HUES48 (cell line): ENCODE measurements at regions not wholly inside any gene's neighbourhood (a gene's known extent, or its start where the extent isn't known, plus 50 kb on each side); places are given as distances from the start of the nearest gene placed in this dataset.

ENCODE experiments used
- H3K27ac ChIP-seq: one replicate; pipeline ENCODE4 v1.7.0; 2013; ENCODE audit warnings: low read depth, low read length, inconsistent platforms
- H3K27me3 ChIP-seq: 2 replicates; pipeline ENCODE4 v1.6.1; 2013; ENCODE audit warnings: mild to moderate bottlenecking, low read length; ENCODE audit not compliant: control insufficient read depth, insufficient read depth
- H3K36me3 ChIP-seq: 2 replicates; pipeline ENCODE4 v1.6.1; 2013; ENCODE audit warnings: low read length; ENCODE audit not compliant: control insufficient read depth, insufficient read depth
- H3K4me1 ChIP-seq: 2 replicates; pipeline ENCODE4 v1.6.1; 2013; ENCODE audit warnings: mild to moderate bottlenecking, low read length; ENCODE audit not compliant: control insufficient read depth, insufficient read depth
- H3K4me3 ChIP-seq: 2 replicates; pipeline ENCODE4 v1.5.1; 2013; ENCODE audit warnings: mild to moderate bottlenecking, low read depth, low read length
- H3K9ac ChIP-seq: 2 replicates; pipeline ENCODE4 v1.6.1; 2013; ENCODE audit warnings: mild to moderate bottlenecking, low read depth, low read length, moderate library complexity
- H3K9me3 ChIP-seq: 2 replicates; pipeline ENCODE4 v1.6.1; 2013; ENCODE audit warnings: low read length; ENCODE audit not compliant: control insufficient read depth, insufficient read depth

DNA sequence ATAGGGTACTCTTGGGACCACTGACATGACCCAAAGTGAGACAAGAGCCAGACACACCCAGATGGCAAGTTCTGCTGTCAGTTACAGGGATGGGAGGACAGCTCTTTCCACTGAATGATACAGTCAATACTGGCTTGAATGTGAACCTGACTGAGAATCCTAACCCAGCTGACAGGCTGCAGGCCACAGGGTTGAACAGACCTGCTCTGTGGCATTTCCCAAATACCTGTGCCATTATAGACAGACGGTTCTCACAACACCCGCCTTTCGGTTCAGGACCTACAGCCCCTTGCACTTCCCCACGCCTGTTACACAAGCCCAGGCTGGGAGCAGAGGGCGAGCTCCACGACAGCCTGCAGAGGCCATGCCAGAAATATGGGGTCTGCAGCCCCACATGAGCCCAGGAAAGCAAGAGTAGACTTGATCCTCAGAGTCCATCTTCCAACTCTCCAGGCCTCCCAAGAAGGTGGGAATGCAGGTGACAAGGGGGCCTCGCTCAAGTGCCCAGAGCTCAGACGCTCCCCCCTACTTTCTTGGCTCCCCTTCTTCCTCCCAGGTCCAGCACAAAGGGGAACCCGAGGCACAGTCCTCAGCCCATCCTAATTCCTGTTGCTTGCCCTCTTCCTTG is 314.3 kb downstream of the SOX9 start:
- H3K9ac ChIP-seq, result no peak overlapping the region
- no peaks in the 10 kb centered on the region for H3K36me3 ChIP-seq
- no peaks in the 10 kb centered on the region for H3K27me3 ChIP-seq
- no peak overlapping the region for H3K27ac ChIP-seq
- no peaks in the 10 kb centered on the region for H3K9me3 ChIP-seq
- no peaks in the 10 kb centered on the region for H3K4me1 ChIP-seq
- H3K4me3 ChIP-seq, result no peak overlapping the region

GRCh38 chr17:72438783-72439182 is 318.0 kb downstream of the SOX9 start:
- H3K27ac ChIP-seq, result no peak overlapping the region
- no peak overlapping the region for H3K9ac ChIP-seq
- no peaks in the 10 kb centered on the region for H3K36me3 ChIP-seq
- H3K9me3 ChIP-seq, result no peaks in the 10 kb centered on the region
- no peaks in the 10 kb centered on the region for H3K4me1 ChIP-seq
- H3K4me3 ChIP-seq, result no peak overlapping the region
- H3K27me3 ChIP-seq, result no peaks in the 10 kb centered on the region

GRCh38 chr17:72439893-72440502 is 319.2 kb downstream of the SOX9 start:
- no peak overlapping the region for H3K27ac ChIP-seq
- H3K9me3 ChIP-seq, result no peaks in the 10 kb centered on the region
- H3K36me3 ChIP-seq, result no peaks in the 10 kb centered on the region
- H3K9ac ChIP-seq, result no peak overlapping the region
- no peaks in the 10 kb centered on the region for H3K27me3 ChIP-seq
- H3K4me3 ChIP-seq, result no peak overlapping the region
- H3K4me1 ChIP-seq, result no peaks in the 10 kb centered on the region

DNA sequence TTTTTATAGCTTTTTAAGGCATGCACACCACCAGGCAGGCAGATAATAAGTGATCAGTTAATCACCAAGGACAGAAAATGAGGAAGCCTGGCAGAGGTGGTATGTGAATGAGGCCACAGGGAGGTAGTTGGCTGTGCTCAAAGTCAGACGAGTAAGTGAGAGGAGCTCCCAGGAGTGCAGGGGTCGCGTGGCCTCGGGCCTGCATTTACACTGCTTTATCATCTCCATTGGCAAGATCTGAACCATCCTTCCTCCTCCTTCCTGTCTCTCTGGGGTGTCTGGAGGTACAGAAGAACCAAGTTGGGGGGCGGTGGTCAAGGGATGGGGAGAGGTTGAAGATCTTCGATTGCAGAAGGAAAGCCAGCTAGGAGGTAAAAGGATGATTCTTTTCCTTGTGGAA is 320.1 kb downstream of the SOX9 start:
- Histone ChIP-seq H3K27me3 (no peaks in the 10 kb centered on the region), H3K4me3 (no peak overlapping the region), H3K9ac (no peak overlapping the region), H3K36me3 (no peaks in the 10 kb centered on the region), H3K27ac (no peak overlapping the region), H3K4me1 (no peaks in the 10 kb centered on the region), H3K9me3 (no peaks in the 10 kb centered on the region)

- no peak overlapping the region for H3K4me3 ChIP-seq
- no peaks in the 10 kb centered on the region for H3K36me3 ChIP-seq
- H3K27ac ChIP-seq, result no peak overlapping the region
- H3K9ac ChIP-seq, result no peak overlapping the region
- no peaks in the 10 kb centered on the region for H3K27me3 ChIP-seq
- H3K9me3 ChIP-seq, result no peaks in the 10 kb centered on the region
- no peaks in the 10 kb centered on the region for H3K4me1 ChIP-seq
These were observed 321.1 kb downstream of the SOX9 start for GRCh38 chr17:72441909-72442308.

GRCh38 chr17:72444517-72445054 is 323.8 kb downstream of the SOX9 start:
- Histone ChIP-seq H3K9ac (no peak overlapping the region), H3K9me3 (no peaks in the 10 kb centered on the region), H3K36me3 (no peaks in the 10 kb centered on the region), H3K27me3 (no peaks in the 10 kb centered on the region), H3K27ac (no peak overlapping the region), H3K4me1 (no peaks in the 10 kb centered on the region), H3K4me3 (no peak overlapping the region)

- Histone ChIP-seq H3K9me3 (no peaks in the 10 kb centered on the region), H3K27me3 (no peaks in the 10 kb centered on the region), H3K4me1 (no peaks in the 10 kb centered on the region), H3K27ac (no peak overlapping the region), H3K9ac (no peak overlapping the region), H3K36me3 (no peaks in the 10 kb centered on the region), H3K4me3 (no peak overlapping the region)
These were observed 324.5 kb downstream of the SOX9 start for GRCh38 chr17:72445055-72445991.

DNA sequence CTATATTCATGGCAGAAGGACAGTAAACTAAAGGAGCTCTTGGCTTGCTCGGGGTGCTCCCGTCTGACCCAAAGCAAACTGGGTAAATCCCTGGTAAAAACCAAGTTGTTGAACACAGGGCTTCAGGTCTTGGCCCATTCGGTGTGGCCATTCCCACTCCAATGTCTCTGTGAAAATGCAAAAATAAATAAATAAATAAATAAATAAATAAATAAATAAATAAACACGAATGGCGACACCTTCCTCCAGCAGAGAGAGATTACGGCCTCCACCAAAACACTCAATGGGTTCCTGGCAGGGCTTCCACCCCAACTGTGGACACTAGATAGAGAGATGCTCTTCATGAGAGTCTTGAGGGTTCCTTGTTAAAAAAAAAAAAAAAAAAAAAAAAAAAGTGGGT is 325.3 kb downstream of the SOX9 start:
- Histone ChIP-seq H3K27me3 (no peaks in the 10 kb centered on the region), H3K4me1 (no peaks in the 10 kb centered on the region), H3K9ac (no peak overlapping the region), H3K36me3 (no peaks in the 10 kb centered on the region), H3K9me3 (no peaks in the 10 kb centered on the region), H3K4me3 (no peak overlapping the region), H3K27ac (no peak overlapping the region)

GRCh38 chr17:72446525-72447250 is 325.9 kb downstream of the SOX9 start:
- Histone ChIP-seq H3K4me3 (no peak overlapping the region), H3K4me1 (no peaks in the 10 kb centered on the region), H3K9ac (no peak overlapping the region), H3K27me3 (no peaks in the 10 kb centered on the region), H3K36me3 (no peaks in the 10 kb centered on the region), H3K27ac (no peak overlapping the region), H3K9me3 (no peaks in the 10 kb centered on the region)

DNA sequence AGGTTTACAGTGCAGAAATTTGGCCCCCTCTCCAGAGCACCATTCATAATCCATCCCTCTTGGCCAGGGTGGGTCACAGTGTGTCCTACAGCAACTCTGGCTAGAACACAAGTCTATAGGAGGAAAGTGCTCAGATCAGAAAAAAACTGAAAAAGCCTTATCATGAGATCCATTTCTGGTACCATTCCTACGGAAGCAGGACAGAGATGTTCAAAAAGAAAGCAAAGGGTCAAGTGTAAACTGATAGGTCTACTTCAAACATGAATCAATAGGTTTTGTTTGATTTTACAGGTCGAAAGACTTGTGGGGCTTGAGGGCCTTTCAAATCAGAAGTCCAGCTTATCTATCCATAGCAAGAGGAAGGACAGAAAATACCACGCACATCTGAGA is 326.4 kb downstream of the SOX9 start:
- no peaks in the 10 kb centered on the region for H3K4me1 ChIP-seq
- no peaks in the 10 kb centered on the region for H3K9me3 ChIP-seq
- no peaks in the 10 kb centered on the region for H3K36me3 ChIP-seq
- no peak overlapping the region for H3K4me3 ChIP-seq
- H3K27me3 ChIP-seq, result no peaks in the 10 kb centered on the region
- H3K27ac ChIP-seq, result no peak overlapping the region
- H3K9ac ChIP-seq, result no peak overlapping the region
